Gastroesophageal sphincter (tissue), 4 donors: ENCODE measurements at regions not wholly inside any gene's neighbourhood (a gene's known extent, or its start where the extent isn't known, plus 50 kb on each side); places are given as distances from the start of the nearest gene placed in this dataset.

Experiments used
- ATAC-seq: fragments of 150-250 bp; one replicate; pipeline ENCODE4 v1.9.1; 2016; ENCODE audit warnings: mild to moderate bottlenecking, moderate library complexity
- H3K27ac ChIP-seq, 4 donors: fragments of 200-600 bp; sonication (generic) in 3 of 4; 1 replicate in 3 of 4; 2 replicates in 1 of 4; pipeline ENCODE4 v1.5.1; 2016 to 2019
- H3K27me3 ChIP-seq: fragments of 200-600 bp; sonication (generic); one replicate; pipeline ENCODE4 v1.5.1; 2019
- H3K36me3 ChIP-seq, 2 donors: fragments of 200-600 bp; sonication (generic); one replicate each; pipeline ENCODE4 v1.5.1; 2019; ENCODE audit warnings: control low read depth in 1 of 2
- H3K4me1 ChIP-seq, 3 donors: fragments of 200-600 bp; sonication (generic); 1 replicate in 2 of 3; 2 replicates in 1 of 3; pipeline ENCODE4 v1.5.1; 2016 to 2019; ENCODE audit warnings: control low read depth in 2 of 3
- H3K4me3 ChIP-seq, 2 donors: fragments of 200-600 bp; sonication (generic); one replicate each; pipeline ENCODE4 v1.5.1; 2019; ENCODE audit warnings: mild to moderate bottlenecking in 1 of 2, moderate library complexity in 1 of 2
- H3K9me3 ChIP-seq, 3 donors: fragments of 200-600 bp; sonication (generic); one replicate each; pipeline ENCODE4 v1.5.1; 2017 to 2019; ENCODE audit warnings: control low read depth in 2 of 3
- CTCF ChIP-seq, 4 experiments: fragments of 200-600 bp in 2 of 4; fragments of 450-650 bp in 2 of 4; sonication (generic) in 1 of 4; IDR thresholded peaks; one replicate each; pipeline ENCODE4 v1.5.1; 2017 to 2019; ENCODE audit warnings: antibody characterized with exemption in 4 of 4, mild to moderate bottlenecking in 2 of 4, moderate library complexity in 2 of 4
- EP300 ChIP-seq: sonication (generic); formaldehyde crosslinking; IDR thresholded peaks from one replicate; pipeline ENCODE4 v1.6.1; 2017; ENCODE audit warnings: antibody characterized with exemption, mild to moderate bottlenecking
- POLR2A ChIP-seq, 2 donors: fragments of 450-650 bp; IDR thresholded peaks; one replicate each; pipeline ENCODE4 v1.6.1; 2017; ENCODE audit warnings: antibody characterized with exemption in 2 of 2, mild to moderate bottlenecking in 2 of 2, moderate library complexity in 1 of 2
- POLR2AphosphoS5 ChIP-seq: sonication (generic); formaldehyde crosslinking; IDR thresholded peaks from one replicate; pipeline ENCODE4 v1.6.1; 2017; ENCODE audit warnings: antibody characterized with exemption
- WGBS, 2 donors: methylation state at CpG; one replicate each; pipeline ENCODE4 v1.1.5; 2018; ENCODE audit warnings: low coverage in 1 of 2; 5-methylcytosine and 5-hydroxymethylcytosine counted together

- no peak for ATAC-seq
- Histone ChIP-seq H3K9me3 (no peaks in the 10 kb centered on the region), H3K27ac (no peak overlapping the region), H3K4me1 (peaks cover 0 to 5% (median 0%) of the 10 kb centered on the region in 3 donors), H3K27me3 (peaks cover 8% of the 10 kb centered on the region), H3K36me3 (no peaks in the 10 kb centered on the region), H3K4me3 (no peak overlapping the region)
- TF ChIP-seq EP300 (no peak), POLR2A (IDR thresholded peaks at IDR 0.05) (no peak), POLR2AphosphoS5 (no peak), CTCF (IDR thresholded peaks at IDR 0.05) (no peak)
- WGBS, 2 donors, result 76 to 78% methylated on average over 5 to 8 of the region's 8 CpGs
Measured at GRCh38 chr21:35942211-35943144, 117.8 kb downstream of the SETD4 start.

DNA sequence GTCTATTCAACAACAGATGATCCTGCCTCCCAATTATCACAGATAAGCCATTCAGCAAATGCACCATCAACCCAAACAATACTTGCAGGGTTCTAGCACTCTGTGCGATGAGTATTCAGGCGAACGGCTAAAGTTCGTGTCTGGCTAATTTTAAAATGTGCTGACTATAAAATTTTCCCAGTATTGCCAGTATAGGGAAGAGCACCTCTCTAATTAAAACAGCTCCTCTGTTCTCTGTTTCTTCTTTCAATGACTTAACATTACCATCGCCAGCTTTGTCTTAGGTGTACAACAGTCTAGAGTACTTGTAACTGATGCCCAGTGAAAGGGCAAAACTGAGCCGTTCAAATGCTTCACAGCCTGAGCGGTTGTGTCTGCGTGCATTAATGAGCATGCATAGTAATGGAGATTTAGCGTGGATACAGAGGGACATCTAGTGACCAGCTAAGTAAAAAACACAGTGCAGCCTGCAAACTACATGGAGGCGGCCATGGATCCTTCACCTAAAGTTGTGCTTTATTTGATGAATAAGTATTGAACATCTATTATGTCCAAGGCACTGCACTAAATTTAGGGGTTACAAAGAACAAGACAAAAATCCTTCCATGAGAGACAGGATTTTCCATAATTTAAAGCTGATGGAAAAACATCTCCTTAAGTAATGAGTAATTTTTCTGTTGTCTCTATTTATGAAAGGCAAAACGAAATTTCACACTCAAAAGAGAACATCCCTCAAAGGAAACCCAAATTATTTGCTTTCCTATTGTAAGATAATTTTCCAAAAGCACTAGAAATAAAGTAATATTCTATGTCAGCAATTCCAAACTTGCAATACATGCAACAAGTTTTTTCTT is 120.0 kb downstream of the SETD4 start:
- no peaks in the 10 kb centered on the region for H3K9me3 ChIP-seq
- TF ChIP-seq EP300, result no peak
- TF ChIP-seq CTCF (IDR thresholded peaks at IDR 0.05), result peak in 3 of 4 experiments; percentile 56 to 73 (median 61)
- no peak for TF ChIP-seq POLR2AphosphoS5
- TF ChIP-seq POLR2A (IDR thresholded peaks at IDR 0.05), result no peak
- H3K27ac ChIP-seq, result no peak overlapping the region
- H3K27me3 ChIP-seq, result peaks cover 8% of the 10 kb centered on the region
- H3K4me3 ChIP-seq, result no peak overlapping the region
- H3K4me1 ChIP-seq, result peaks cover 0 to 5% (median 0%) of the 10 kb centered on the region in 3 donors
- peak; percentile 83 for ATAC-seq
- no peaks in the 10 kb centered on the region for H3K36me3 ChIP-seq
- 7 to 20% methylated on average over 11 of the region's 11 CpGs for WGBS, 2 donors

DNA sequence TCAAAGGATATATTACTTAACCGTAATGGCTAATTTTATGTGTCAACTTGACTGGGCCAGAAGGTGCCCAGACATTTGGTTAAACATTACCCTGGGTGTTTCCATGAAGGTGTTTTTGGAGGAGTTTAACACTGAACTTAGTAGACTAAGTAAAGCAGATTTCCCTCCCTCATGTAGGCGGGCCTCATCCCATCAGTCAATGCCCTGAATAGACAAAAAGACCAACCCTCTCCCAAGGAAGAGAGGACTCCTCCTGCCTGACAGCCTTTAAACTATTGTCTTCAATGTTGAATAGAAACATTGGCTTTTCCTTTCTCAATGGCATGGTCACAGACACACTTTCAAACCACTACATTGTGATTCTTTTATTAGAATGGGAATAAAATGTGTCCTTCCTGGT is 121.9 kb downstream of the SETD4 start:
- 96 to 100% methylated on average over 2 of the region's 2 CpGs for WGBS, 2 donors
- no peaks in the 10 kb centered on the region for H3K9me3 ChIP-seq
- peaks cover 0 to 8% (median 0%) of the 10 kb centered on the region in 3 donors for H3K4me1 ChIP-seq
- TF ChIP-seq EP300, result no peak
- no peak for TF ChIP-seq POLR2AphosphoS5
- TF ChIP-seq POLR2A (IDR thresholded peaks at IDR 0.05), result no peak
- TF ChIP-seq CTCF (IDR thresholded peaks at IDR 0.05), result no peak
- H3K4me3 ChIP-seq, result no peak overlapping the region
- H3K27ac ChIP-seq, result no peak overlapping the region
- H3K36me3 ChIP-seq, result no peaks in the 10 kb centered on the region
- H3K27me3 ChIP-seq, result peaks cover 8% of the 10 kb centered on the region
- no peak for ATAC-seq

- TF ChIP-seq EP300 (no peak), CTCF (IDR thresholded peaks at IDR 0.05) (peak in 1 of 4 experiments; percentile 16), POLR2A (IDR thresholded peaks at IDR 0.05) (no peak), POLR2AphosphoS5 (peak; percentile 17)
- peak overlapping the region in 2 of 4 donors; percentile 56 to 72 for H3K27ac ChIP-seq
- ATAC-seq, result peak; percentile 83
- H3K9me3 ChIP-seq, result no peaks in the 10 kb centered on the region
- H3K4me1 ChIP-seq, result peaks cover 0 to 22% (median 5%) of the 10 kb centered on the region in 3 donors
- H3K27me3 ChIP-seq, result no peaks in the 10 kb centered on the region
- H3K36me3 ChIP-seq, result no peaks in the 10 kb centered on the region
- 0 to 26% methylated on average over 3 of the region's 3 CpGs for WGBS, 2 donors
- no peak overlapping the region for H3K4me3 ChIP-seq
Measured at GRCh38 chr21:35933466-35933865, 126.9 kb downstream of the SETD4 start.
